ENCODE measurements at regions not wholly inside any gene's neighbourhood (a gene's known extent, or its start where the extent isn't known, plus 50 kb on each side); places are given as distances from the start of the nearest gene placed in this dataset.

DNA sequence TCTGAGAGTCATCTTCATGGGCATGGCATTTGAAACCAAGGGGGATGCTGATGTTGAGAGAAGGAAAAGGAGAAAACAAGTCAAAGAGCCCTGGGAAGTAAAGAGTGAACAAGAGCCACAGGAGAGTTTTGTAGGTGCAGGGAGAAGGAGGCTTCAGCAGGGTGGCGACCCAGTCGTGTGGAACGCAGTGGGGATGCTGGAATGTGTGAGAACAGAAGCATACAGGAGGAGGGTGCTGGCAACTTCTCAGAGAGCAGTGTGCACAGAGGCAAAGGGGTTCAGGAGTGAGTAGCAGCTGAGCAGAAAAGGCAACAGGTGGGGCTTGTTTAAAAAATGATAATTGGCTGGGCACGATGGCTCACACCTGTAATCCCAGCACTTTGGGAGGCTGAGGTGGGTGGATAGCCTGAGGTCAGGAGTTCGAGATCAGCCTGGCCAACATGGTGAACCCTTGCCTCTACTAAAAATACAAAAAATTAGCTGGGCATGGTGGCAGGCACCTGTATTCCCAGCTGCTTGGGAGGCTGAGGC is 75.8 kb upstream of the PLET1 start:
- TF ChIP-seq MED1 (CRISPR knock-in tag; IDR thresholded peaks at IDR 0.05) (no peak), IKZF4 (CRISPR knock-in tag; IDR thresholded peaks at IDR 0.05; ENCODE audit: borderline replicate concordance, low read depth, not compliant biosample characterization) (no peak), POLR2AphosphoS5 (IDR thresholded peaks at IDR 0.05; ENCODE audit: low read depth, low read length) (no peak), SIN3A (IDR thresholded peaks at IDR 0.05; ENCODE audit: borderline replicate concordance, low read depth, low read length) (no peak), EZH2 (conservative IDR thresholded peaks at IDR 0.05; ENCODE audit: low read depth, low read length) (no peak), POLR2A (IDR thresholded peaks at IDR 0.05; ENCODE audit: insufficient read depth in 1 of 2, low read depth in 2 of 2, low read length in 2 of 2) (no peak), ZMAT3 (CRISPR knock-in tag; conservative IDR thresholded peaks at IDR 0.05) (no peak), ZNF282 (IDR thresholded peaks at IDR 0.05; ENCODE audit: partially characterized antibody) (no peak)
- TF ChIP-seq, protein P1, sequence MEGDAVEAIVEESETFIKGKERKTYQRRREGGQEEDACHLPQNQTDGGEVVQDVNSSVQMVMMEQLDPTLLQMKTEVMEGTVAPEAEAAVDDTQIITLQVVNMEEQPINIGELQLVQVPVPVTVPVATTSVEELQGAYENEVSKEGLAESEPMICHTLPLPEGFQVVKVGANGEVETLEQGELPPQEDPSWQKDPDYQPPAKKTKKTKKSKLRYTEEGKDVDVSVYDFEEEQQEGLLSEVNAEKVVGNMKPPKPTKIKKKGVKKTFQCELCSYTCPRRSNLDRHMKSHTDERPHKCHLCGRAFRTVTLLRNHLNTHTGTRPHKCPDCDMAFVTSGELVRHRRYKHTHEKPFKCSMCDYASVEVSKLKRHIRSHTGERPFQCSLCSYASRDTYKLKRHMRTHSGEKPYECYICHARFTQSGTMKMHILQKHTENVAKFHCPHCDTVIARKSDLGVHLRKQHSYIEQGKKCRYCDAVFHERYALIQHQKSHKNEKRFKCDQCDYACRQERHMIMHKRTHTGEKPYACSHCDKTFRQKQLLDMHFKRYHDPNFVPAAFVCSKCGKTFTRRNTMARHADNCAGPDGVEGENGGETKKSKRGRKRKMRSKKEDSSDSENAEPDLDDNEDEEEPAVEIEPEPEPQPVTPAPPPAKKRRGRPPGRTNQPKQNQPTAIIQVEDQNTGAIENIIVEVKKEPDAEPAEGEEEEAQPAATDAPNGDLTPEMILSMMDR (CRISPR knock-in tag; IDR thresholded peaks at IDR 0.05) = no peak
- TF ChIP-seq, protein P2, sequence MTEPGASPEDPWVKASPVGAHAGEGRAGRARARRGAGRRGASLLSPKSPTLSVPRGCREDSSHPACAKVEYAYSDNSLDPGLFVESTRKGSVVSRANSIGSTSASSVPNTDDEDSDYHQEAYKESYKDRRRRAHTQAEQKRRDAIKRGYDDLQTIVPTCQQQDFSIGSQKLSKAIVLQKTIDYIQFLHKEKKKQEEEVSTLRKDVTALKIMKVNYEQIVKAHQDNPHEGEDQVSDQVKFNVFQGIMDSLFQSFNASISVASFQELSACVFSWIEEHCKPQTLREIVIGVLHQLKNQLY (CRISPR knock-in tag; IDR thresholded peaks at IDR 0.05) = no peak
- TF ChIP-seq, protein P3, sequence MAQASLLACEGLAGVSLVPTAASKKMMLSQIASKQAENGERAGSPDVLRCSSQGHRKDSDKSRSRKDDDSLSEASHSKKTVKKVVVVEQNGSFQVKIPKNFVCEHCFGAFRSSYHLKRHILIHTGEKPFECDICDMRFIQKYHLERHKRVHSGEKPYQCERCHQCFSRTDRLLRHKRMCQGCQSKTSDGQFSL (CRISPR knock-in tag; IDR thresholded peaks at IDR 0.05) = no peak

Data from HepG2 (cell line).